HPDE6-E6E7 (cell line): ENCODE measurements at regions not wholly inside any gene's neighbourhood (a gene's known extent, or its start where the extent isn't known, plus 50 kb on each side); places are given as distances from the start of the nearest gene placed in this dataset.
"Not testable (repeated sequence)": the region's sequence is repeated elsewhere in the genome, so short reads cannot be mapped to it uniquely, and the experiment has no call there.

Experiments
- DNase-seq: peaks from one replicate; pipeline ENCODE4 v3.0.0; 2011; ENCODE audit warnings: missing footprints; ENCODE audit errors: extremely low spot score

DNA sequence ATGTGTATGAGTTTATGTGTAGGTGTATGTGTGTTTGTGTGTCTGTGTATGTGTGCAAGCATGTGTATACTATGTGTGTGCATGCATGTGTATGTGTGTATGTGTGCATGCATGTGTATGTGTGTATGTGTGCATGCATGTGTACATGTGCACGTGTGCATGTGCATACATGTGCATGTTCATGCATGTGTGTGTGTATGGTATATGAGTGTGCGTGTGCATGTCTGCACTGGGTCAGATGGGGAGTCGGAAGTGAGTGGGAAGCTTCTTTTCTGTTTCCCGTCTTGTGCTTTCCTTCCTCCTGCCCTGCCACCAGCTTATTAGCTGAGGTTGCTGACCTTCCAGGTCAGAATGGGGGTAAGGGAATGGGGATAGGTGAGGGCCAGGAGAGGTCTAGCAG is 174.7 kb downstream of the MAP2K4 start:
- DNase-seq = no peak

DNA sequence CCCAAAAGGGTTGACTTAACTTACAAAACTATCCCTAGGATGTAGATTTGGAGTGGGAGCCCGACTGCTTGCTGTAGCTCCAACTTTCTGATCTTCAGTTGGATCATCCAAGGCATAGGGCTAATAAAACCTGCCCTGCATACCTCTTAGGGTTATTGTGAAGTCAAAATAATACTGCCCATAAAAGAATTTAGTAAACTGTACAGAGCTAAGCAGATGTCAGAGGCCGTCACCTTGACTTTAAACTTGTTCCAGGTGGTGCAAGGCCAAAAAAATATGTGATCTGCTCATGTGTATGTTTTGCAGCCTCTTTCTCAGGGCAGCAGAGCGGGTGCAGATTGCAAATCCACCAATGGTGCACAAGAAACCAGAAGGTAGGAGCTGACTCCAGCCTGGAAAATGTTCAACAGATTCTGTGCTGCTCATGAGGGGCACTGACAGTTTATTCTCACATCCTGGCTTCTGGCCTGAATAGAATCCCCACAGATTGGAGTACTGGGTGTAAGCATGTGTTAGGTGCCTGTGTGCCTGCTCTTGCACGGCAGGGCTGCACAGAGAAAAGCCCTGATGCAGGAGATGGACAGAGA is 180.7 kb downstream of the MAP2K4 start:
- no peak for DNase-seq

DNA sequence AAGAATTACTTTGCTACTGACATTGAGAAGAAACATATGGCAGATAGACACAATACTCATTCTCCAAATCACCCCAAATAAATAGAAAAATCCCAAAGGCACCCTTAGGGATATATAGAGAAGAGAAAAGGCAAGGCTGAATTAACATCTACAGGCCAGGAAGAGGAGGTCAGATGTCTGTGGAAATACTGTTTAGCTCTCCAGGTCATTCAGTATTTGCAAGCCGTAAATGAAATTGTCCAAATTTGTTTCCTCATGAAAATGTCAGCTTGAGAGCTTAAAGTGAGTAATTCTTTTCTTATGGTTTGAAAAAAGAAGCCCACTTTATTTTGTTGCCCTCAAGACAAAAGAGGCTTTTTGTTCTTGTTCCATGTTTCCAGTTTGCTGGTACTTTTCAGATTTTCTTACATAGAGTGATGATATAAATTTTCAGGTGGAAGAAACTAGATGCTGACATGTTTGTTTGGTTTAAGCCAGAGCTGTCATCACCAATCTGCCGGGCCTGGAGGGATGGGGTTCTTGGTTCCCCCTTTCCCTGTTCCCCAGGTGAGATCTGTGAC is 189.0 kb downstream of the MAP2K4 start:
- no peak for DNase-seq

DNA sequence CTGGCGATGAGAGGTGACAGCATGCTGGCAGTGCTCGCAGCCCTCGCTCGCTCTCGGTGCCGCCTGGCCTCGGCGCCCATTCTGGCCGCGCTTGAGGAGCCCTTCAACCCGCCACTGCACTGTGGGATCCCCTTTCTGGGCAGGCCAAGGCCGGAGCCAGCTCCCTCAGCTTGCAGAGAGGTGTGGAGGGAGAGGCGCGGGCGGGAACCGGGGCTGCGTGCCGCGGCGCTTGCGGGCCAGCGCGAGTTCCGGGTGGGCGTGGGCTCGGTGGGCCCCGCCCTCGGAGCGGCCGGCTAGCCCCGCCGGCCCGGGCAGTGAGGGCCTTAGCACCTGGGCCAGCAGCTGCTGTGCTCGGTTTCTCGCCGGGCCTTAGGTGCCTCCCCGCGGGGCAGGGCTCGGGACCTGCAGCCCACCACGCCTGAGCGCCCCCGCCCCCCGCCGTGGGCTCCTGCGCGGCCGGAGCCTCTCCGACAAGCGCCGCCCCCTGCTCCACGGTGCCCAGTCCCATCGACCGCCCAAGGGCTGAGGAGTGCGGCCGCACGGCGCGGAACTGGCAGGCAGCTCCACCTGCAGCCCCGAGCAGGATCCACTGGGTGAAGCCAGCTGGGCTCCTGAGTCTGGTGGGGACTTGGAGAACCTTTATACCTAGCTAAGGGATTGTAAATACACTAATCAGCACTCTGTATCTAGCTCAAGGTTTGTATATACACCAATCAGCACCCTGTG is 200.2 kb downstream of the MAP2K4 start:
- not testable (repeated sequence) for DNase-seq

DNA sequence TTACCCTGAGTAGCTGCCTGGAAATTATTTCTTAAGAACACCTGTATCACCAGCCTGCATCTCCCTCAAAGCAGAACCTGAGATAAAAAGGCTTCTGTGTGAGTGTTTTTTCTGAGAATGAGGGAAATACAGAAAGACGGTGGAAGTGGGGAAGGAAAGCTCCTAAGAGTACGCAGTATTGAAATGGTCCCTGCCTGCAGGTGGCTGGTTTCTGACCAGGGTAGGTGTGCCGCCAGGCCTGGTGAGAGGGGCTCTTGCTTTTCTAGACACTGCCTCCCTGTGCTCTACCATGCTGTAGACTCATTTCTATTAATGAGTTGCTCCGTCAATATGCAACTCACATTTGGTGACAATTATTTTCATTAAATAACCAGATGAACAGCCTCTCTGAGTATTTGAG is 201.7 kb downstream of the MAP2K4 start:
- DNase-seq = no peak

DNA sequence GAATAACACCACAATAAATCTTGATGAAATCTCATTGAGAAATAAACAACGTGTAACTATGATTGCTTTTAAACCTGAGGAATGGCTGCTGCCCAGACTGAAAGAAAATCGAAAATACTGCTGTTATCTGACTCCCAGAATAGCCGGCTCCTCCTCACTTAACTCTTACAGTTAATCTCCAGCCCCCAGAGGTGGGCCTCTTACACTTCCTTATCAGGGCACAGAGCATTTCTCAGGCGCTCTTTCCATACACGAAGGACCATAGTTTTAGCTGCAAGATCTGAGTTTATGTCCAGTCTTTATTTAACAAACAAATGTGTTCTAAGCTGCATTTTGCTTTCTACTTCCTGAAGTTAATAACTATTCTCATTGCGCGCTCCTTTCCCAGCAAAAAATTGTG is 206.9 kb downstream of the MAP2K4 start:
- DNase-seq = no peak

DNA sequence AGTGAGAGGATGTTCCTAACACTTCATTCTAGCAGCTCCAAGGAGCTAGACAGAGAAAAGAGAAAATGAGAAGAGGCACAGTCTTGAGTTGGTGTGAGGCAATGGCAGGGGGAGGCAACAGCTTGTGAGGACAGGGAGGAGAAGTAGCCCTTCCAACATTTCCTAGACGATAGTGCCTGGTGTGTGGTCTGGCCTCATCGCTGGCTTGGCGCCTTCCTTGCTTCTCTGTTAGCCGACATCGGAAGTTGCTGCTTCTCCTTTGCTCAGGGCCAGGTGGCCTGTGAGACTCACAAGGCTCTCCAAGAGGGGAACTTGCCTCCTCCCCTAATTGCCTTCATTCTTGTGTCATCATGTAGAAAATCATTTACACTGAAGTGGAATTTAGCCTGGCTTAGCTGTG is 208.7 kb downstream of the MAP2K4 start:
- no peak for DNase-seq

DNA sequence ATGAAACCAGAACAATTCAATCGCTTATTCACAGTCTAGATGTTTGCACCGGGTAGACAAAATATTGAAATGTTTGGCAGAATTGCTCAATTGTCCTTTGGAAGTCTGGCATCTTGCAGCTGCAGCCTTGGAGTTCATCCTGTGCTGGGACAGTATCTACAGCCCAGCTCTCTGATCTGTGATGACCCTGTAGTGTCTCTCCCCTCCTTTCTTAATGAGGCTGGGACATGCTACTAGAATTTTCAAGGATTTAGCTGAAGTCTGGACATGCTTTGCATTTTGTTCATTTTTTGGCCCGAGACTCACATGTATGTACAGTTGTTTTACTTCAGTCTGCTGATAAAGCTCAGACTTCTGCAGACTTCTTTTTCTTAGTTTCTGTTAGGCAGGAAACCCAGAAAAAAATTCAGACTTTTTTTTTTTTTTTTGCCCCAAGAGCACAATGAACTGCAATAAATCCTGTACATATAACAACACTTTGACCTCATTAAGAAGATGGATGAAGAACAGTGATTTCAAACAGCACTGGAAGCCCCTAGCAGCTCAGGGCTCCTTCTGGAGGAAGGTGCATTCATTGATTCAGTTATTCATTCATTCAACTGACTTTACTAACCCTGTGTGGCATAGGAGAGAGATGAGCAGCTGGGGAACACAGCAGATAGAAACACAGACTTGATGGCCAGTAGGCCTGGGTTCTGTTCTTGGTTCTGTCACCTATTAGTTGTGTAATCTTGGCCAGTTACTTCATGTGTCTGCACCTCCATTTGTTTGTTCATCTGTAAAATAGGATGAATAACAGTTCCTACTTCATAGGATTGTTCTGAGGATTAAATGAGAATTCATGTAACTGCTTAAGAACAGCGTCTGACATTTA is 210.0 kb downstream of the MAP2K4 start:
- DNase-seq = no peak

DNA sequence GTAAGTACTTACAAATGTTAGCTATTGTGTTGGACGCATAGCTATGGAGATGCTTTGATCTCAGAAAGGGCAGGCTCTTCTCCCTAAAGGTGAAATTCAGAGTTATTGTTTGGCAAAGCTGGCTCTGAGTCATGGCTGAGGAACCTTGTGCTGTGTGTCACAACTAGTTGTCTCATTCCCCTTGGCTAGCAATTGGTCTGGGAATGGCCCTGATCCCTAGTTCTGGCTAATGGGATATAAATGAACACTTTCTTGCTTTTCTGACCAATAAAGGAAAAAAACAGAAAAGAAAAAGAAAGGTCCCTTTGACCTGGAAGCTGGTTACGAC is 210.6 kb downstream of the MAP2K4 start:
- DNase-seq = no peak

DNA sequence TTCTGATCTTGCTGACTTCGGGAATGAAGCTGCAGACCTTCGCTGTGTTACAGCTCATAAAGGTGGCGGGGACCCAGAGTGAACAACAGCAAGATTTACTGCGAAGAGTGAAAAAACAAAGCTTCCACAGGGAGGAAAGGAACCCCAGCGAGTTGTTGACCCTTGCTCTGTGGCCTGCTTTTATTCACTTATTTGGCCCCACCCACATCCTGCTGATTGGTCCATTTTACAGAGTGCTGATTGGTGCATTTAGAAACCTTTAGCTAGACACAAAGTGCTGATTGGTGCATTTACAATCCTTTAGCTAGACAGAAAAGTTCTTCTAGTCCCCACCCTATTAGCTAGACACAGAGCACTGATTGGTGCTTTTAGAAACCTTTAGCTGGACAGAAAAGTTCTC is 218.3 kb downstream of the MAP2K4 start:
- not testable (repeated sequence) for DNase-seq

DNA sequence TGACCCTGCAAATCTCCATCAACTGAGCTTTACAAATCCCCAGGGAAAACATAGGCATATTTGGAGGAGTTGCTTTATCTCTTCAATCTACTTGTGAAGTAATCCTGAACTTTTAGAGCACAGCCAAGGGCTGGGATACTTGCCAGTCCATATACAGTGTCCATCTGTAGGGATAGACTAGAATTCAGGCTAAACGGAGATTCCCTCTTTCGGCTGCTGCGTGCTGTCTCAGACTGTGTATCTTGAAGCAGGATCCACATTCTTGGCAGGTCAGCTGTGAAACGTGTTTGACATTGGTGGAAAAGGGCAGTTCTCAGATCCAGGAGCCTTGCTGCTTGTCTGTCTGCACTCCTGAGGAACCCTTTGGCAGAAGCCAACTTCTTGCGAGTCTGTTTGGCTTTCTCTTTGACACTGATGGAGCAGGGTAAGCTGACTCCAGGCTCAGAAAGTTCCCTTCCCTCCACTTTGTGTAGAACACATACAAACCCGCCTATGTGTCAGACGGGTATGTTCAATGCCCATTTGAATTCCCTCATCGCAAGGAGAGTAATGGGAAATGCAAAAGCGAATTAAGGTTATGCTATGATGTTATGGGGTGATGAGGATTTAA is 221.8 kb downstream of the MAP2K4 start:
- no peak for DNase-seq

DNA sequence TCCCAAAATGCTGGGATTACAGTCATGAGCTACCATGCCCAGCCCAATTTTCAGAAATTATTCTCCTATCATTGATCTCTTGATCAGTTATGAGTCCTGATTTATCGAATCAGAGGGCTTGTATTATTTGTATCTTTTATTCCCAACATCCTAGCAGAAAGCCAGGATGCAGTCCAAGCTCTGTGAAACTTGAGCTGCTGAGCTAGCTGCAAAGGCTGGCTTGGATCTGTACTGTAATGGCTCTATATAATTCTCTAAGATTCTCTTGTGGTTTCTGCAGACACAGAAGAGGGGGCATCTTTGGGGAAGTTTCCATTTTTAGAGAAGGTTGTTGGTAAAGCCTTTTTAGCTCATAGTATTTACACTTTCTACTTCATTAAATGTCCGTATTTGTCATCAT is 227.1 kb downstream of the MAP2K4 start:
- DNase-seq = no peak

DNA sequence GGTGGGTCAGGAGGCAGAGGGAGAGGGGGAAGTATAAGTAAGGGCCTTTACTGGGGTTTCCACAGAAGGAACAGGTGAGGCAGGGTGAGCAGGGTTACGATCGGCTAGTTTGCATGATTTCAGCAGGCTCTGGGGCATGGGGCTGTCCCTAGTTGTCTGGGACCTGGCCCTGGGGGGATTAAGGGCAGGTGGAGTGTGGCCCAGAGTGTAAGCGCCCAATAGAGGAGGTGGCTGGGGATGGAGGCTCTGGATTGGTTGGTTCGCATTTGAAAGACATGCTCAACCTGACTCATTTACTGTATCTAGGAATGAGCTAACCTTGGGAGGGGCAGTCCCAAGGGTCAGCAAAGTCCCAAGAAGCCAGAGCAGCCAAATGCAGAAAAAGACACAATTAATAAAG is 230.3 kb downstream of the MAP2K4 start:
- no peak for DNase-seq

DNA sequence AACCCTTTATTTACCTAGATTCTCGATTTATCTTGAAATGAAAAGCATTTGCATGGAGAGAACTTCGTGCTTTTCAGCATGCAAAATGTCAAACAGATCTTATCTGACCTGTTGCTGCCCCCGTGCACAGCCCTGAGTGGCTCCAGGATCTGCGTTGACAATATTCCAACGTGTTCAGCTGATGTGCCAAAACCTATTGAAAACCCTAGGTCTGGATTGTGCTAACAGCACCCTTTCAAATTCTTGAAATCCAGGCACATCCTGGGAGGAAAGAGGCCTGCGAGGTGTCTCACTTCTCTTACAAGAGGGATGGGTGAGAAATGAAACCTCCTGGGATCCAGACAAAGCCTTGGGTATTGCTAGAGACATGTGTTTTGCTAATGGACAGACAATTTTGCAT is 231.8 kb downstream of the MAP2K4 start:
- no peak for DNase-seq

DNA sequence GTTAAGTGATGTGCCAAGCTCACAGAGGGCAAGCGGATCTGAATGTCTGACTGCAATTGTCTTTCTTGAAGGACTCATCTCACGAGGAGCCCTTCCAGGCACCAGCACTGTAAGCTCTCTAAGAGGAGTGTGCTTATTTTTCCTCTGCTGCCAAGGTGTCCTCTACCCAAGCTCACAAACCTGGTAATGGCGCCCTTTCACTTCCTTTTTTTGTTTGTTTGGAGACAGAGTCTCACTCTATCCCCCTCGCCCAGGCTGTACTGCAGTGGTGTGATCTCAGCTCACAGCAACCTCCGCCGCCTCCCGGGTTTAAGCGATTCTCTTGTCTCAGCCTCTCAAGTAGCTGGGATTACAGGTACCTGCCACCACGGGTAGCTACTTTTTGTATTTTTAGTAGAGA is 233.8 kb downstream of the MAP2K4 start:
- no peak for DNase-seq

DNA sequence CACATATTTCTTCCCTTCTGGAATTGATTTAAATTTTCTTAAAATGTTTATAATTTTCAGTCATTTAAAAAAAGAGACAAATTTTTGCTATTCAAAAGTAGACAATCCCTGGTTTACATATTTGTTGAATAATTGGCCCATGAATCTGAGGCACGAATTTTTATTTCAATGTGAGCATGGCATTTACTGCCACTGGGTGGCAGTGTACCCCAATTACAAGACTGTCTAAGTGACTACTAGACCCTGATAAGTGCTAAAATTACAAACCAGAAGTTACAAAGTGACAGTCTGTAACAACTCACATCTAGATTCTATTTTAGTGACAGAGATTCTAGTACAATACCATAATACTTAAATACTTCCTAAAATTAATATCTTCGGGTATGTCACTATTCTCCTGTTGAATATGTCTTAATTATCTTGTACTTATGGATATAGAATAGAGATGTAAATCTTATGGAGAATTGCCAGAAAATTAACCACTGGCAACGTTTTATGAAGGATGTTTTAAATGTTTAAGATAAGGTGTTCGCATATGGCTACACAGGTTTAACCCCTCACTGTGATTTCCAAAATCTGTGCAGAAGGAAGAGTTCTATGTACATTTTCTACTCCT is 235.8 kb downstream of the MAP2K4 start:
- DNase-seq = peak; percentile 14

DNA sequence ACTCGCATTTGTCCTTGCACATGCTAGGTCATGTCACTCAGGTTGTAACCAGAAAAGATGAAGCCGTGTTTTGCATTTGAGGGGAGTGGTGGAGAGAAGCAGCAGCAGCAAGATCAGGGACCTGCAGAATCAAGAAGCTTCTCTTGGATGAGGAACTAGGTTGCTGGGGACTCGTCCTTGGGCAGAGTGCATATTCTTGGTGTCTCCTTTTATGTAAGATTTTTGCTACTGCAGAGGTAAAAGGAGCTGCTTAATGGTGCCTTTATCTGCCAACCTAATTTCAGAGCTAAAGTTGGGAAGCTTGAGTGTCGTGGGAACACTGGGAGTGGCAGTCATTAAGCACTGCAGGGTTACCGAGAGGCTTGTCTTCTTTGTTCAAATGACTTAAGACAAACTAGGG is 236.5 kb downstream of the MAP2K4 start:
- no peak for DNase-seq

DNA sequence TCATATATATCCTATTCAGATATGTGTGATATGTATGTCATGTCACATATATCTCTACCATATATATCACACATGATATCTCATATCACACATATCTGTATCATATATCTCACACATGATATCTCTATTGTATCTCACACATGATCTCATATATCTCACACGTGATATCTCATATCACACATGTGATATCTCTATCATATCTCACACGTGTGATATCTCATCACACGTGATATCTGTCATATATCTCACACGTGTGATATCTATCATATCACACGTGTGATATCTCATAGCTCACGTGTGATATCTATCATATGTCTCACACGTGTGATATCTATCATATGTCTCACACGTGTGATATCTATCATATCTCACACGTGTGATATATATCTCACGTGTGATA is 240.7 kb downstream of the MAP2K4 start:
- DNase-seq = no peak

DNA sequence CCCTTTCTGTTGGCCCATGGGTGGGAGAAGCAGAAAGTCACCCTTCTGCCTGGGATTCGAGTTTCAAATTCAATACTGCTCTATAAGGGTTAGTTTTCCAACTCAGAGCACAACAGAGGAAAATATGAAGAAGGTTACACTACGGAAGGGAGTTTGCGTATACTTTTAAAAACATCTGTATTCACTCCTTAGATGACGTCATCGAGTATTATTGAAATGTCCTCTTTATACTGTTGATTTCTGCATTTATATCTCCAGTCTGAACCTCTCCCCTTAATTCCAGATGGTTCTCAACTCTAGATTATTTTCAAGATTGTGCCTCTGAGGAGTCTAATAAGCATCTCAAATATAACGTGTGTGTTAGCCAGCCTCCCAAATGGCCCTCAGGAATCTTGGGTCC is 249.1 kb downstream of the MAP2K4 start:
- no peak for DNase-seq

DNA sequence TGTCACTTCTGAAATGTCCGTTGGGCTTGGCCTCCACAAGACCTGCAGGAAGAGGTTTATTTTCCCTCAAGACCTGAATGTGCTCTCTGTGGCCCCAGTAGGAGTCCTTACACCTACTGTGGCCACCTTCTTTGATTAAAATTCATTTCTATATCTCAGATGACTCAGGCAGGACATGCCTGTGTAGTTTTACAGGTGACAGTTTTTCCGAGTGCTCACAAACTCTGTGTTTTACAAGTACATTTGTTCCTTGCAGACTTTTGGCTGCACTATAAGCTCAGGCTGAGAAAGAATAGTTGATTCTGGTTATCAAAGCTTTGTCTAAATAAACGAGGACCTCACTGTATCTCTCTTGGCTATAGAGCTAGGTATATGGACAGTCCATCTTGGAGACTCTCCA is 257.1 kb downstream of the MAP2K4 start:
- no peak for DNase-seq

DNA sequence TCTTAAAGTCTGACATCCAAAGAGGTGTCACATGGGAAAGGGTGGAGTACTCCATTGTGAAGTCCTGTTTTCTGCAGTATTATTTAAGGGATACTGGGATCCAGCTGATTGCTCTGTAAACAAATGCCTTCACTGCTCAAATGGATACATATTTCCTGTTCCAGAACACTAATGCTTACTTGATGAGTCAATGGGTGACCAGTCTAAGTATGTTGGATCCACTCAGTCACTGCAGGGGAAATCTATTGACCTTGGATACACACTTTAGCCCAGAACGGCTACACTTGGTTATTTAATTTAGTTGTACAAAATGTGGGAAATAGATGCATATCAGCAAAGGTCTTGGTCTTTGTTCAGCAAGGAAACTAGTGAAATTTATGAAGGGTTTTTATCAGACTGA is 261.4 kb downstream of the MAP2K4 start:
- no peak for DNase-seq

DNA sequence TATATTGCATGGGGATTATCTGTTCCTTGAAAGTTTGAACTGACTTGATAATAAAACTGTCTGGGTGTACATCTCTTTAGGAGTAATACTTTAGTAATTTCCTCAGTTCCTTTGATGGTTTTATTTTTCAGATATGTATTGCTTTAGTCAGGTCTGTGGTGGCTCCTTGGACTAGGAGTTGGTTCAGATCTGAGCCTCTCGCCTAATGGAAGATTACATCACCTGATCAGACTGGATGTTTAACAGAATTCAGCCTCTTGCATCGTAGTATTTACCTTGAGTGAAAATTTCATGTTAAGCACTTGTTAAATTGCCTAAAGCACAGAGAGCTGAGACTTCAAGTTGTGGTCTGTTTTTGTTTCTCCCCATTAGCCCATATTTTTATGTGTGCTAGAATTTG is 267.3 kb downstream of the MAP2K4 start:
- DNase-seq = no peak
